LNCaP clone FGC (cell line): ENCODE measurements at regions not wholly inside any gene's neighbourhood (a gene's known extent, or its start where the extent isn't known, plus 50 kb on each side); places are given as distances from the start of the nearest gene placed in this dataset.

Experiments
- DNase-seq: peaks from one replicate; pipeline ENCODE4 v3.0.0-alpha.2; 2011; ENCODE audit warnings: low read depth
- H3K4me3 ChIP-seq: 2 replicates; pipeline ENCODE4 v1.5.1; 2011; ENCODE audit warnings: mild to moderate bottlenecking, low read depth, low read length, control low read depth
- TF ChIP-seq, protein P1 (sequence below): IDR thresholded peaks from 2 replicates; pipeline ENCODE4 v1.5.1; 2012; ENCODE audit warnings: mild to moderate bottlenecking; ENCODE audit not compliant: control insufficient read depth, insufficient read depth; ENCODE audit errors: extremely low read depth

DNA sequence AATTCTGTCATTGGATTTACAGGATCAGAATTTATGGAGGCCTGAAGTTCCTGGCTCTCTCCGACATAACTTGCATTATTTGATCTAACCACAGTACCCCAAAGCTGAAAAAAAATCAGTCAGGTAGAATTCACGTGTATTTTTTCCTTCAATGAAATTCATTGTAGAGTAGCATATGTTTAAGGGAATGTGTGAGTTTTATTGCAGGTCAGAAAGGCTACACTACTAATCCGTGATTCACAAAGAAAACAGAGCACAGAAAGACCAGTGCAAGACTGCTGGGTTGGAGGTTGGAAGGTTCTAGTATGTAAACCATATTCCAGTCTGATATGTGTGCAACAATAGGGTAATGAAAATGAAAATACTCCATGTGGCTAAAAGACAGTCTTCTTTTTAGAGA is 247.0 kb upstream of the FERD3L start:
- DNase-seq, result no peak
- TF ChIP-seq, protein P1, sequence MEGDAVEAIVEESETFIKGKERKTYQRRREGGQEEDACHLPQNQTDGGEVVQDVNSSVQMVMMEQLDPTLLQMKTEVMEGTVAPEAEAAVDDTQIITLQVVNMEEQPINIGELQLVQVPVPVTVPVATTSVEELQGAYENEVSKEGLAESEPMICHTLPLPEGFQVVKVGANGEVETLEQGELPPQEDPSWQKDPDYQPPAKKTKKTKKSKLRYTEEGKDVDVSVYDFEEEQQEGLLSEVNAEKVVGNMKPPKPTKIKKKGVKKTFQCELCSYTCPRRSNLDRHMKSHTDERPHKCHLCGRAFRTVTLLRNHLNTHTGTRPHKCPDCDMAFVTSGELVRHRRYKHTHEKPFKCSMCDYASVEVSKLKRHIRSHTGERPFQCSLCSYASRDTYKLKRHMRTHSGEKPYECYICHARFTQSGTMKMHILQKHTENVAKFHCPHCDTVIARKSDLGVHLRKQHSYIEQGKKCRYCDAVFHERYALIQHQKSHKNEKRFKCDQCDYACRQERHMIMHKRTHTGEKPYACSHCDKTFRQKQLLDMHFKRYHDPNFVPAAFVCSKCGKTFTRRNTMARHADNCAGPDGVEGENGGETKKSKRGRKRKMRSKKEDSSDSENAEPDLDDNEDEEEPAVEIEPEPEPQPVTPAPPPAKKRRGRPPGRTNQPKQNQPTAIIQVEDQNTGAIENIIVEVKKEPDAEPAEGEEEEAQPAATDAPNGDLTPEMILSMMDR, result no peak
- no peak overlapping the region for H3K4me3 ChIP-seq

DNA sequence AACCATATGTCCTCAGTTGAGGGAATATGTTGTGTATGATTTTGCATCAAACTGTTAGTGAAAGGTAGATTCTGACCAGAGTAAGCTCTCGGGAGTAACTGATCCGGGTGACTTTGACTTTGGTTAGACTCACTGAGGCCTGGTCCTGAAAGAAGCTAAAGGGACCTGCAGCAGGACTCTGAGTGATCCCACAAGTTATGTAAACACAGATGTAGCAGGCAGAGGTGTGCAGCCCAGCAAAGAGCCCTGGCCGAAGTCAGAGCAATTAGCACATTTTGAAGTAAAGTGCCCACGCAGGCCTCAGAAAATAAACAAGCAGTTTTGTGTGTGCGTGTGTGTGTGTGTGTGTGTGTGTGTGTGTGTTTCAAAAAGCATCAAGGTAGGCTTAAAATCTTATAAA is 245.6 kb upstream of the FERD3L start:
- TF ChIP-seq, protein P1, result no peak
- H3K4me3 ChIP-seq, result no peak overlapping the region
- no peak for DNase-seq

DNA sequence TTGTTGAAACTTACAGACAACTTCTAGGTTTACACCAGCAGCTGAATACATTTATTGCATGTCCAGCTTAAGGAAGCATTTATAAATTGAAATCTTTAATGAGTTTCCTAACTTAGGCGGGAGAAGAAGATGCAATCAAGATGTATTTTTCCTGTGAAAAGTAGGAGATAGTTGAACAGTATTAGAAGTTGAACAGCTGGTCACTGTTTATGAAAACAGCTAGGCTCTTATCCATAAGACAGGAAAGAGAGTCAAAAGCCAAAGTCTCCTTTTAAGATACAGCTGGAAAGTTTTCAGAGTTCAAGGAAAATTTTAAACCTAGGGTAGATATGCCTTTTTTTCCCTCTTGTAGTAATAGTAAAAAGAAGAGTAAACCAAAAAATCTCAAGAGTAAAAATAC is 236.1 kb upstream of the FERD3L start:
- H3K4me3 ChIP-seq, result no peak overlapping the region
- no peak for DNase-seq
- TF ChIP-seq, protein P1, result no peak

DNA sequence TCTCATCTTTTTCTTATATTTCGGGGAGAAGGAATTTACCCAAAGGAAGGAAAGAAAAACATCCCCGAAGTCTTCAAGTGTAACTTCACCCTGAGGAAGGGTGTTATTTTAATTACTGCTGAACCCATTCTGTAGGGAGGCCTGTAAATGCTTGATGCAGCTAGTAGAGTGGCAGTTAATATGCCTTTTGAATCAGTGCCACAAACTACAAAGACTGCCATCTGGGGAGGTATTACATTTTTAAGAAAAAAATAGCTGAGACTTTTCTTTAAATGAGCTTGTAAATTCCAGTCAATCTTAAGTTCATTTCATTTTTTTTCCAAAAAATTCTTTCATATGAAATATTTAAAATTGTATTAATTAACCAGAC is 233.1 kb upstream of the FERD3L start:
- DNase-seq, result no peak
- no peak overlapping the region for H3K4me3 ChIP-seq
- TF ChIP-seq, protein P1, result no peak

DNA sequence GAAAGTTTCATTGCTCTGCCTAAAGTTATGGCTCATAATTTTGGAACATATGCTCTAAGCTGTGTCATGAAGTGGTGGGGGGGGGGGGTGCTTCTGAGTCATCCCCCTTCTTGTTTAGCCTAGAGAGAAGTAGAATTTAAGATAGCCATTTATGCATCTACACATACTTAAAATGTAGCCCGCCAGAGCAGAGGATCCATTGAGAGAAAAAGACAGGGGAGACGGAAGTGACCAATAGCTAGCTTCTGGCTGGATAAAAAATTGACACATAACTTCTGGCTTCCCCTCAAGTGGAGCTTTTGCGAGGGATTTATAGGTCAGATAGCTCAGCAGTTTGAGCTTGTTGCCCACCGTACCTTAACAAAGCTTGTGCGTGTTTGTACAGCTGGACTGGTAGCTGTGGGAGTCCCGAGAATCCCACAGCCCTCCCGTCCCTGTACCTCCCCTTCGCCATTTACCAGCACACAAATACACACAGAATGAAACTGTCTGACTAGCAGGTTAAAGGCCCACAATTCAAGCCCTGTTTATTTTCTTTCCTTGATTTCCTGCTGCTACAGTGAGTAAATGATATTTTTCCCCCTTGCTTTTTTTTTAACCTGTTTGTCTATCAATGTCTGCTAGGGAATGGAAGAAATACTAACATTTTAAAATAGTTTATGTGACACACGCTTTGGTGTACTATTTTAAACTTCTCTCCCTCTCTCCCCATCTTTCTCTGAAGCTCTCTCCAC is 232.6 kb upstream of the FERD3L start:
- no peak overlapping the region for H3K4me3 ChIP-seq
- no peak for DNase-seq
- TF ChIP-seq, protein P1, result no peak

DNA sequence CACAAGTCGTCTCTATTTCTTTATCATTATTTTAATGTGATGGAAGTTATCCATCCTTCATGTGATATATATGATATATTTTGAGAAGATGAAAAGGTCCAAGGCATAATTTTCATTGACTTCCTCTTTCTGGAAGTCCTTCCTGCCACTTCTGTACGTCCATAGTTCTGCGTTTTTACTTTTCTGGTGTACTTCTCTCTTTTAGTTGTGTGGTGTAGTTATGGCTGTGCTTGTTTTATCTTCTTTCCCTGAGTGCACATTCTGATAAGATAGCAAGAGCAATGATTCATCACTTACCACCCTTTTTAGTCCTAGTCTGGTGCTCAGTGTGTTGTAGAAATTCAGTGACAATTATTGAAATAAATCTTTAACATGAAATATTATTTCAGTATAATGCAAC is 231.3 kb upstream of the FERD3L start:
- TF ChIP-seq, protein P1, result no peak
- H3K4me3 ChIP-seq, result no peak overlapping the region
- no peak for DNase-seq

DNA sequence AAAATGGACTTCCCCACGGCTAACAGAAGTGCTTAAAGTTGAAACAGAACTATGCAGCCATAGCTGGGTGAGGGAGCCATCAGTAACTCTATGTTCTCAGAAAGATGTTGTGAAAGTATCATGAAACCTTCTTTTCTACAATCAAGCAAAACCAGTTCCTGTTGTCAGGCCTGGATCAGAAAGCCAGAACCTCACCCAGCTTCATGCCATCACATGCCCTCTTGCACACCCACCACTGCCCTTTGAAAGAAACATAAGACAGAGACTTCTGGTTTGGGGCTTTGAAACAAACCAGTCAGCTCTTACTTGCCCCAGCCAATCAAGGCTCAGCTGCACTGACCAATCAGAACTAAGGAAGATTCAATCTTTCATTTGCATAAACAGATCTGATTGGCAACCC is 230.8 kb upstream of the FERD3L start:
- DNase-seq, result no peak
- H3K4me3 ChIP-seq, result no peak overlapping the region
- TF ChIP-seq, protein P1, result no peak
